A204.1 (cell line): ENCODE measurements at regions not wholly inside any gene's neighbourhood (a gene's known extent, or its start where the extent isn't known, plus 50 kb on each side); places are given as distances from the start of the nearest gene placed in this dataset.
"Not testable (repeated sequence)": the region's sequence is repeated elsewhere in the genome, so short reads cannot be mapped to it uniquely, and the experiment has no call there.

ENCODE experiments used
- FAIRE-seq: peaks from 2 replicates; lab custom pipeline; 2012; peaks lifted over from hg19 to GRCh38; lab: Jason Lieb, UNC

DNA sequence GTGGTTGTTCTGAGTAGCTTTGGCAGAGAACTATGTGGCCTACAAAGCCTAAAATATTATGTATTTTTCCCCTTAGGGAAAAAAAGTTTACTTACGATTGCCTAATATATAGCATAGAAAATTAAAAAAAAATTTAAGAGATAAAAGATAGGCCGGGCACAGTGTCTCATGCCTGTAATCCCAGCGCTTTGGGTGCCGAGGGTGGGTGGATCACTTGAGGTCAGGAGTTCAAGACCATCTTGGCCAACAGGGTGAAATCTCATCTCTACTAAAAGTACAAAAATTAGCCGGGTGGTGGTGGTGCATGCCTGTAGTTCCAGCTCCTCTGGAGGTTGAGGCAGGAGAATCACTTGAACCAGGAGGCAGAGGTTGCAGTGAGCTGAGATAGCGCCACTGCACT, 439.2 kb upstream of the KLF6 start:
- no peak for FAIRE-seq

DNA sequence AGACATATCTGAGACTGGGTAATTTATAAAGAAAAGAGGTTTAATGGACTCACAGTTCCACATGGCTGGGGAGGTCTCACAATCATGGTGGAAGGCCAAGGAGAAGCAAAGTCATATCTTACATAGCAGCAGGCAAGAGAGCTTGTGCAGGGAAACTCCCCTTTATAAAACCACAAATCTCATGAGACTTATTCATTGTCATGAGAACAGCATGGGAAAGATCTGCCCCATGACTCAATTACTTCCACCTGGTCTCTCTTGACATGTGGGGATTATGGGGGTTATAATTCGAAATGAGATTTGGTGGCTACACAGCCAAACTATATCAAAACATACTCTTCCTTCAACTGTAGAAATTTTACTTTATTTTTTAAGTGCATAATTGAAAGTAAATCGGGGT, 436.3 kb upstream of the KLF6 start:
- not testable (repeated sequence) for FAIRE-seq

DNA sequence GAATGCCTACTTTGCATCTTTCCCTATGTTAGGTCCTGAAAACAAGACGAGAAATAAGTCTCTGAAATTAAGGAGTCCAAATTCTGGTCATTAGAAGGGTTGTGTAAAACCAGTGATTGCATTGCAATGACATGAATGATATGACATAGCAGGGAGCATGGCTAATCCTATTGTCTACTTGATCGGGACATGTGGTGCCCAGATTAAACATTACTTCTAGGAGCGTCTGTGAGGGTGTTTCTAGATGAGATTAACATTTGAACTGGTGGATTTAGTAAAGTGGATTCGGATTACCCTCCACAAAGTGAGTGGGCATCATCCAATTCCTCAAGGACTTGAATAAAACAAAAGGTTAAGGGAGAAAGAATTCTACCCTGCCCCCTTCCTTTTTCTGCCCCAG, 434.9 kb upstream of the KLF6 start:
- no peak for FAIRE-seq

DNA sequence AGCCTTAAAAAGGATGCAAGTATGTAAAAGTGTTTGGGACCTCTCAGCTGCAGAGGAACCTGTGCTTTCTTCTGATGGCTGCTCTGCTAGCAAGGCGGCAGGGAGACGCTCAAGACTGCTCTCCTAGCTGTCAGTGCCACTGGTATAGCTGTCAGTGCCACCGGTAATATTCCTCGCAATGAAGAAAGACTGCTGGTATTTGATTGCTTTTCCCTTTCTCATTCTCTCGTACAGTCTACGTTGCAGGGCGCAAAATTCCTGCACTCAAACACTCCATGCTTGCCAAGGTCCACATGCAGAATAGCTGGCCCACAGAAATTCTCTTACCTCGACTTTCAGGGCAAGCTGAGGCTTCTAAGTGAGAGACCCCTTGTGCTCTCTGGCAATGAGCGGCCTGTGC, 432.6 kb upstream of the KLF6 start:
- FAIRE-seq: no peak

DNA sequence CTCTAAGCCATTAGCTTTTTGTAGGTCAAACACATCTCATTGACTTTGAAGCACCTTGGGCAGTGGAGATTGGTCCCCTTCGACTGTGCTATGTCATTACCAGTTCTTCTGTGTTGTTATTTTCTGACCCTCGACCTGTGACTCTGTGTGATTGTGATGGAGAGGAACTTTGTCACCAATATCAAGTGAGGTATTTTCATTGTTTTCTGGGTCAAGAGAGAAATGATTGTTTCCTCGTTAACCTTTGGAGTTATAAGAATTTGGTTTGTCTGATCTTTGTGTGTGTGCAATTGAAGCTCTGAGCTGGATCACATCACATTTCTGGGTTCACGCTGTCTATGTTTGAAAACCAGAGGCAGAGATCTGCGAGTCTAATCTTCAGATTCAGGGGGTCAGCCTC, 432.2 kb upstream of the KLF6 start:
- FAIRE-seq: no peak

DNA sequence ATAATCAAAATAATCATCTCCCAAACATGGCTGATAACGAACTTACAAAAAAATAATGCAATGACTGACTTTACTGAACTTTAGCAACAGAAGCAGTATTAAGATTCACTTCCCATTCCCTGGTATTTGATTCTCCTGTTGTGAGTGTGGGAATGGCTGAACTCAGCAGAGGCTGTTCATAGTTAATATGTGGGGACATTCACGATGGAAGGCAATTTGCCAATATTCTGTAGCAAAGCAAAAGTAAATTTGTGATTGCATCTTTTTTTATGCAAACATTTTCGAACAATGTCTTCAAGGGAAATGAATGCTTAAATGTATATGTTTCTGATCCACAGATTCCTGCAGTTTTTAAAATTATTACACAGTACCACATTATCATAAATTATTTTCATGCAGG, 431.7 kb upstream of the KLF6 start:
- peak; percentile 99 for FAIRE-seq

DNA sequence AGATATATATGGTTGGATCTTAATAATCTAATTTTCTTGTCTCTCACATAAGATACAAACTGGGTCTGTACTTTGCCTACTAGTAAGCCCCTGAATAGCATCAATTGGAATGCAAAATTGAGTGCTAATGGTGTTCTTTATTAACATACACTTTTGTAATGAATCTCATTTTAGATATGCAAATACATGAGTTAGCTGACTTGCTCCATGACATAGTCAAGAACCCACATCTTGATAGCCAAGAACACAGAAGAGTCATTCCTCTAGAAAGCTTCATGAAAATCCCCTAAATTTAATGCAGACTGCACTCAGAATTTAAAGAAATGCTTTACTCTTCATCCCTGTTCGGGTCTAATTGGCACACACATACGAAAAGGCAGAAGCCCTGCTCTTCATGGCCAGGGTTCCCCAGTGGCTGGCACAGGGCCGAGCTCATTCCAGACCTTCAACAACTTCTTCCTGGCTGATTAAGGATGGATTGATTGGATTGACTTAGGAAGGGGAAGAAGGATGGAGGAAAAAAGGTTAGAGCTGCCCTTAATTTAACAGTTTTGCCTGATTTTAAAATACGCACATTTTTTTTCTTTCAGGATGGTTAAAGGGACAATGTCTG, 431.1 kb upstream of the KLF6 start:
- FAIRE-seq: no peak

DNA sequence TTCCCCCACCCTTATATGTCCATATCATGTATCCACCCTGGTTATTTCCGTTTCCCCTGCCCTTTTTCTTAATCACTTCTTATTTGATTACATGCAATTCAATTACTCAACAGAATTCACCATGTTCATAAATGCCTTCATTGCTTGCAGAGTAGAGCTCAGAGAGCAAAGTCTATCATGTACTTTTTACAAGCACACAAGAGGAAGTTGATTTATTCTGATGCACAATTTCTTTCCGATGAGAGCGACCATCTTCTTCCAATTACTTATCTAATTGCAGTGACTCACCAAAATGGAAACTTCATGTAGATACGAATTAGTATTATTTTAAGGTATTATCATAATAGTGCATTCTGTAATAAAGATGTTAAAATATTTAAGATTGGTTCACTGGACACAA, 430.5 kb upstream of the KLF6 start:
- no peak for FAIRE-seq

DNA sequence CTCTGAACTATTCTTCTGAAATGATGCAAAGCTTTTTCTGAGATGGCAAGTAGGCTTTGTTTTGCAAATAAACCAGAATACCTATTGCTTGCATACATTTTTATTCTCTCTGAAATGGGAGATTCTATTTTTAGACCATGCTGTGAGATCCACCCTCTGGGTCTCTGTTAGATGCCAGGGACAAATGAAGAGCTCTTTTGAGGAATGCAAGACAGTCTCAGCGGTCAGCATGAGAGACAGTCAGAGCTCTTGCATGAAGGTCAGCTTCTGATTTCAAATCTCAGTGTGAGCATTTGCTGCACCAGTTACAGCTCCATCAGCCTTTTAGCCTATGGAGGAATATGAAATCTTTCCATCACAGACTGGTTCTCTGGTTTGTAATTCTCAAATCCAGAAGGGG, 429.9 kb upstream of the KLF6 start:
- peak; percentile 77 for FAIRE-seq

DNA sequence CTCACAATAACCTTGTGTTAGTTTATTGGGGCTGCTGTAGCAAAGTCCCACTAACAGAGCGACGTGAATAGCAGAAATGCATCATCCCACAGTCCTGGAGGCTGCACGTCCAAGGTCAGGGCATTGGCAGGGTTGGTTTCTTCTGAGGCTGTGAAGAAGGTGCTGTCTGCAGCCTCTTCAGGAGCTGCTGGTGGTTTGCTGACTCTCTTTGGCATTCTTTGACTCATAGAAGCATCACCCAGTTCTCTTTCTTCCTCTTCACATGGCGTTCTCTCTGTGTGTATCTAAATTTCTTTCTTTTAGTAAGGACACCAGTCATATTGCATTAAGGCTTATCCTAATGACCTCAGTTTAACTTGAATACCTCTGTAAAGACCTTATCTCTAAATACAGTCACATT, 428.4 kb upstream of the KLF6 start:
- no peak for FAIRE-seq

DNA sequence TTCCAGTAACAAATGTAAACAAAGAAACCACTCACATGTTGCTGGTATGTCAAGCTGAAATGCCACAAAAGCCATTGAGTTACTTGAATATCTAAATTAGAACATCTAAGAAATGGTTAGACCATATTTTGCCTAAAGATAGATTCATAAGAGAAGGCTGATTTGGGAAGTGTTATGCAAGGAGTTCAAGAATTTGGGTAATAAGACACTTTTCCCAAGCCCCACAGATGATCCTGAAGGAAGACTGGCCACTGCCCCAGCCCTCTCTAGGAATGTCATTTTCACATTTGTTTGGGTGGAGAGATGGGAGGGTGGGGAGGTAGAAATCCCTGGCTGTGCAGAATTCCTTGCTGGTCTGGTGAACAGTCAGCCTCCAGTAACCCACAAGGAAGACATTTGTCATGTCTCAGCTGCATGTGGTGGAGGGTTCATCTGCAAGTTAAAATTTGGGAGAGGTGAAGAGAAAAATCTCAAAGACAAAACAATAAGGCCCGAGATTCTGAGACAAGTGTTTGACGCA, 427.2 kb upstream of the KLF6 start:
- no peak for FAIRE-seq

DNA sequence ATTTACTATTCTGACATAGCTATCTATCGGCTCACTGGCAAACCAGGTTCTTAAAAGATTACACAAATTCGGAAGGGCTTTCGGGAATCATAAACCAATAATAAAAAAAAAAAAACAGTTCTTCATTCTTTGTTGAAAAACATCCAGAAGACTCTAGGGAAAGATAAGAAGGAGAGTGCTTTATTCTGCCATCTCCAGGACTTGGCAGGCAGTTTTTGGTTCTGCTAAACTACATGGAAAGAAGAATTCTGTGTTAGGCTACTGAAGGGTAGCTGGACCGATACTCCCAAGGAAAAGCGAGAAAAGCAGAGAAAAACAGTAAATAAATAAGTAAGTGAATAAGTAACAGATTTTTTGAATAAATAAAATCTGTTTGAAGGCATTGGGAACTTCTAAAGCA, 423.5 kb upstream of the KLF6 start:
- FAIRE-seq: no peak

DNA sequence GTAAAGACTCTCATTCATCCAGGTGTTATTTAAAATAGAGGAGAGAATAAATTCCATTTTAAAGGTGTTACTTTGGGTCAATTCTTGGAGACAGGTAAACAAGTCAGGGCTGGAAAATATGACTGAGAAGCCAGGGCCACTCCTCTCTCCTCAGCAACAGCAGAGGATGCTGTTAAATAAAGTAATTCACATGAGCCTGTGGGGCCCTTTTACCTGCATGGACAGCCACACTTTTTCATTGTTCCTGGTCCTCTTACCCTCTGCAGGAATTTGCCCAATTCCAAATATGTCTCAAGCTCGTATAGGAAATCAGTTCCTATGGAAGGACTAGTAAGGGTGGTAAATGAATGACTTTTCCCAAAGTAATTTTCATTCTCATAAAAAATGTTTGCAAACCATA, 420.1 kb upstream of the KLF6 start:
- no peak for FAIRE-seq

DNA sequence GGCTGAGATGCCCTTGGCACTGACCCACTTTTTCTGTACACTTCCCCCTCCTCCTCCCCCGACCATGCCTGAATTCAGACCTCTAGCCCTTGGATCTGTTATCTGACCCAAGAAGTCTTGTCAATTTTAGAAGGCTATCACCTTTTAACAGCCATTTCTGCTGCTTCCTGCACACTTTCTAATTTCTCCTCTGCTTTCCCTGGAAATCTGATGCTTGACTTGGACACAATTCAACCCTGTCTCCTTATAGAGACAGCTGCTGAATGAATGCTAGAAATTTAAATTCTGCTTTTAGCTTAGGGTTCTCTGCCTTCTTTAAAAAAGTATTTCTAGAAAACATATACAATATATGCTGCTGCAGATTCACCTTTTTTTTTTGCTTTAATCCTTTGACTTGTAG, 417.9 kb upstream of the KLF6 start:
- FAIRE-seq: no peak

DNA sequence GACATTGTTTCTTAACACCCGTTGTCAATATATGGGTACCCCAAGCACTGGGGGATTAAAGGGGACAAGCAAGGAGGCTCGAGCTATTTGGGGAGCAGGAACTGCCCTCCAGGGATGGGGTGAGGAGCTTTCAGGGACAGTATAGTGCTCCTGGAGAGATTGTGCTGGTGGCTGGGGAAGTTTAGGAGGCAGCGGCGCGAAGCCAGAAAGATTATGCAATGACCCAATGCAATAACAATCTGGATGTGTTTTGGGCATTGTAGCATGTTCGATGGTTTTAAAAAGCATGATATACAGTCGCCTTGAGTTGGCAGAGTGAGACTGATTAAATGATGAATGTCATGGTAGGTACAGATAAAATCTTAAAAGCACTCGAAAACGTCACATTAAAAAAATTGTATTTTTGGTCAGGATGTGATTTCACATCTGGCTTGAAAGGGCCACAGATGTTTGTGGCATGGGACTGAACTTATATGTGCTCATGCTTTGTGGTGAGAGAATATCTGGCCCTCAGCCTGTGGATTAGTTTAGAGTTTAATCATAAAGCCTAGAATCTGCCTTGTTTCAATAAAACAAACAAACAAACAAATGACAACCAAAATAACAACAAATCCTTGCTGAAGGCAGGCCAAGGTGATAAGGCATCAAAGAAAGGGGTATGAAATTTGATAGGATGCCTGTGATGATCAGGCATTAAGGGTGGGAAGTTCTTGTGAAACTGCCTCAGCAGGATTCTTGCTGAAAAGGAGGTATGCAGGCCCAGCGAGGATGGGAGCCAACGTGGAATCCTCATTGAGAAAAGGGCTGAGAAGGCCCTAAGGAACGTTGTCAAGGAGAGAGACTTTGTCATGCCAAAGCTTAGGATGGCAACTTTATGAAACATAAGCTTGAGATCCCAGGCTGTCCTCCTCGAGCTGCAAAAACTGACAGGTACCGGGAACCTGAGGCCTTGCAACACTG, 417.1 kb upstream of the KLF6 start:
- FAIRE-seq: no peak

DNA sequence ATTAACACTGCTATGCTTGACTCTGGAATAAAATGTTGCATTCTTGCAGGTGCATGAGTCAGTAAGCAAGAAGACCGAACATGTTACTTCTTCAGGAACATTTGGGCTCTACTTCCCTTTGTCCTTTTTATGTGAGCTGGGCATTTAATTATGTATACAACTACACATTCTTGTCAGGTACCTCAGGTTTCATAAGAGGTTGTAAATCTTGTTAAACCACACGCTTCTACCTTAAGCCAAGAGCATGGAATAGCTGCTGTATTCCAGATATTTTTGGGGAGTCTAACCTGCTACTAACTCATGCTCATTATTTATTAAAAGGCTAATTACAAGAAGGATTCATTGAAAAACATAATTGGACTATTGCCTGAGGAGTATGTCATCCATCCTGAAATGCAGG, 414.2 kb upstream of the KLF6 start:
- no peak for FAIRE-seq

DNA sequence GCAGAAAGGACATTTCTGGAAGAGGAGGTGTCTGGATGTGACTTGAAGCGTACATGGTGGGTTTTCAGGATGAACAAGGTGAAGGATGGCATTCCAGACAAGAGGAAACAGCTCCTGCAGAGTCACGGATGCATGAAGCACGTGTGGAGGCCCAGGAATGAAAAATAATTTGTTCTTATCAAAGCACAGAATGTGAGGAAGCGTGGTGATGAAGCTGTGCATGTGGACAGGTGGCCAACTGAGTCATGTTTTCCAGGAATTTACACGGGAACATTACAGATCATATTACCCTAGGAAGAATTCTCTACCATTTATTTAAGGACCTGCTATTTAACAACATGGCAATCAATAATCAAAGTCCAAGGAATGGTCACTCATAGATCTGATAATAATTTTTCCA, 413.2 kb upstream of the KLF6 start:
- FAIRE-seq: no peak

DNA sequence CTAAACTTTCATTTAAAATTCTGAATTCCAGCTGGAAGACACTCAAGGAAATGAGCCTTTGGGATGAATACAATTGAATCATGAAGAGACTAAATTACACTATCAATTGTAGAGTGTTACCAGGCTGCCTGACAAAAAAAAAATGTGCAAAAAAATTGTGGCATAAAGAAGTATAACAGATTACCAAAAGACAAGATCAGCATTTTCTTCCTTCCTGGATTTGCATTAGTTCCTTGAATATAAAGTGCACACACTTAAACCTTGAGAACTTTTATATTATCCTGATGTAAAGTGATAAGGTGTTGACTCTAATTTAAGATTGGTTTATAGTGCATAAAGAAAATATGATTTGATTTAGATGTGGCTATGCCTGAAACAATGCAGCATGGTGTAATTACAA, 412.7 kb upstream of the KLF6 start:
- FAIRE-seq: no peak

DNA sequence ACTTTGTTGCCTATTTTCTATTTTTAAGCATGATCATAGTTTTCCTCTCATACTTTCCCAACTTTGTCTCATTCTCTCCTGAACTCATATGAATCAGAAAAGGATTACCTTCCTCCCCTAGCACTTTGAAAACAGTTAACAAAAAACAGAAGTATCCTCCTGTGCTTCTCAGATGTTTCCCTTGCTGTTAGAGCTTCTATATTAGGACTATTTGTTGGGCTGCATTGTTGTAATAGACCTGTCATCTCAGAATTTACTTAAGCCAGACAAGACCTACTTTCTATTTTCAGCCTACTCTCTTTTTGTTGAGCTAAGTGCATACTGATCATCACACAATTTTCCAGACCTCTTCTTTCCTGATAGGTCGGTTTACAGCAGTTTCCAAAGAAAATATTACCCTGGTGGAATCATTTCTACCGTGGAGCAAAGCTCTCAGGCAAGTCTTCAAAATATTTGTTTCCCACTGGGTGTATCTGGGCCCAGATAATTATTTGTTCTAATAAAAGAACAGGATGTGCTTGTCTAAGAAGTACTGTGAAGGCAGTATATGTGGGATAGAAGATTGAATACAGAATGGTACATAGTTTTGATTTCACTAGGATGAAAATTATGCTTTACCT, 411.9 kb upstream of the KLF6 start:
- no peak for FAIRE-seq

DNA sequence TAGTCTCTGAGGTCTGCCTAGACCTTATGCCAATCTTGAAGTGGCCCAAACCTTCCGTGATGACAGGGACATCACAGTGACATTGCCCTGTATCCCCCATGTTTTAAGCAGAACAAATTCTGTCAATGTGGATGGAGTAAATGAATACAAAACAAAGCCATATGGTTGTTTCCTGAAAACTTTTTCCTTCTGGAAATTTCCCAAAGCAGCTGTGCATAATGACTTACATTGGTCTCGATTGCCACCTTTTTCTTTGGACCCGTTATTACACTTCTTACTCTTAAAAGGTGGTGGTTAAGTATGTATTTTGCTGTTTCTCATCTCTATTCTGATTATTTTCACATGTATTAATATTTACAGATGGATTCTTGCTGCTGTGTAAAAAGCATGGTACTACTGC, 411.2 kb upstream of the KLF6 start:
- FAIRE-seq: no peak

DNA sequence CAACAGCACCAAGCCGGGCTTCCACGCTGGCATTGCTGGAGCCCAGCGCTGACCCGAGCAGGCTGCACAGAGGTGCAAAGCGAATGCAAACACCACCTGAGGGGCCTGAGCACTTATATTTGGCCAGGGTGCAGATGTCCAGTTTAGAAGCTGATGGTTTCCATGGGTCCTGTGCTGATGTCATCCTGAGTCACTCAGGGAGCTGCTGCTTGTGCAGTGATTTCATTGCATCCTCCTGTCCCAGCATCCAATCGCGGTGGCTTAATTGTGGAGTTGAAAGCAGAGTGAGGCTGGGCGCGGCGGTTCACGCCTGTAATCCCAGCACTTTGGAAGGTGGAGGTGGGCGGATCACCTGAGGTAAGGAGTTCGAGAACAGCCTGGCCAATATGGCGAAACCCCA, 410.2 kb upstream of the KLF6 start:
- FAIRE-seq: no peak

DNA sequence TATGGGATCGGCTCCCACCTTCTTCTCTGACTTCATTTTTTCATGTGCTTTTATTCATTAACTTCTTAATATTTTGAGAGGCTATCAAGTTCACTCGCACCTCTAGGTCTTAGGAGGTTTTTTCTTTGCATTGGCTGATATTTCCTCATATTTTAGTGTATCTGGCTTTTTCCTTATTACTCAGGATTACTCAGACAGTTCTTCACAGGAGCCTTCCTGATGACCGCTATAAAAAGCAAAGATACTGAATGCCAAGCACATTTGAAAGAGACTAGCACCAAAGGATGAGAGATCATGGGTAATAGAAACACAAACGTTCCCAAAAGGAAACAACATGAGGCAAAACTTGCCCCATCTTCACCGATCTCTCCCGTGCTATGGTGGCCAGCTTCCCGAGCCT, 409.2 kb upstream of the KLF6 start:
- FAIRE-seq: no peak

DNA sequence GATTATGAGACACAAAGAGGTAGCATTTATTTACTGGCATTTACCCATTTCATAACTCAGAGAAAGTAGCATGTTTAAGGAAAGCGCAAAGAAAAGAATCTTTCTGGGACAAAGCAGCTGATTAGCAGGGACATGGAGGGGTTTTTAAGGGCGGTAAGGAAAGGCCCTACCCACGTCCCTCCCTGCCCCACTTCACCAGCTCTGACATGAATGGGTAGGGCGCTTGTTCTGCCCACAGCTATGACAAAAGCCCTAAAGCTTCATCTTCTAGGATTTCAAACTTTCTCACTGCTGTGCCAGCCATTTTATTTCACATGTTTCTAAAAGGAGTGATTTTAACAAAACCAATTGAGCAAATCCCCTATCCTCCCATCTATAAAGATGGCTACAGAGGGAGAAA, 406.9 kb upstream of the KLF6 start:
- no peak for FAIRE-seq
